Uterus (tissue), 3 donors: ENCODE measurements at regions not wholly inside any gene's neighbourhood (a gene's known extent, or its start where the extent isn't known, plus 50 kb on each side); places are given as distances from the start of the nearest gene placed in this dataset.

Experiments used
- DNase-seq, 2 donors: peaks; one replicate each; pipeline ENCODE4 v3.0.0-alpha.2; 2019 to 2020
- H3K27ac ChIP-seq, 2 donors: fragments of 200-600 bp; sonication (generic); 1 replicate in 1 of 2; 2 replicates in 1 of 2; pipeline ENCODE4 v1.5.1; 2016 to 2018
- H3K27me3 ChIP-seq, 2 donors: fragments of 200-600 bp; sonication (generic); one replicate each; pipeline ENCODE4 v1.5.1; 2018 to 2019; ENCODE audit warnings: control low read depth in 1 of 2
- H3K36me3 ChIP-seq, 2 donors: fragments of 200-600 bp; sonication (generic); one replicate each; pipeline ENCODE4 v1.5.1; 2019; ENCODE audit warnings: control low read depth in 1 of 2
- H3K4me1 ChIP-seq, 2 donors: fragments of 200-600 bp; sonication (generic); one replicate each; pipeline ENCODE4 v1.5.1; 2018 to 2019; ENCODE audit warnings: control low read depth in 1 of 2
- H3K4me3 ChIP-seq, 2 donors: fragments of 200-600 bp; sonication (generic); 1 replicate in 1 of 2; 2 replicates in 1 of 2; pipeline ENCODE4 v1.5.1; 2018 to 2019; ENCODE audit warnings: mild to moderate bottlenecking in 1 of 2
- H3K9me3 ChIP-seq, 2 donors: fragments of 200-600 bp; sonication (generic); one replicate each; pipeline ENCODE4 v1.5.1; 2019; ENCODE audit warnings: control low read depth in 1 of 2
- POLR2A ChIP-seq, 2 donors: fragments of 450-650 bp; IDR thresholded peaks; one replicate each; pipeline ENCODE4 v1.6.1; 2016; ENCODE audit warnings: antibody characterized with exemption in 2 of 2, mild to moderate bottlenecking in 1 of 2, moderate library complexity in 1 of 2
- intact Hi-C: fragments of 100-400 bp; cut with DNase I; formaldehyde crosslinking; loops from one replicate; pipeline ENCODE4 v1.15.1; 2023; ENCODE audit warnings: low total_unique reads
- TF ChIP-seq, protein P1 (sequence below), 4 experiments: fragments of 200-600 bp in 2 of 4; fragments of 450-650 bp in 2 of 4; sonication (generic) in 2 of 4; IDR thresholded peaks; one replicate each; pipeline ENCODE4 v1.5.1; 2016 to 2019; ENCODE audit warnings: antibody characterized with exemption in 4 of 4, mild to moderate bottlenecking in 2 of 4, moderate library complexity in 1 of 4
- donor health status: DM: yes; HTN: yes; CAD: no.

DNA sequence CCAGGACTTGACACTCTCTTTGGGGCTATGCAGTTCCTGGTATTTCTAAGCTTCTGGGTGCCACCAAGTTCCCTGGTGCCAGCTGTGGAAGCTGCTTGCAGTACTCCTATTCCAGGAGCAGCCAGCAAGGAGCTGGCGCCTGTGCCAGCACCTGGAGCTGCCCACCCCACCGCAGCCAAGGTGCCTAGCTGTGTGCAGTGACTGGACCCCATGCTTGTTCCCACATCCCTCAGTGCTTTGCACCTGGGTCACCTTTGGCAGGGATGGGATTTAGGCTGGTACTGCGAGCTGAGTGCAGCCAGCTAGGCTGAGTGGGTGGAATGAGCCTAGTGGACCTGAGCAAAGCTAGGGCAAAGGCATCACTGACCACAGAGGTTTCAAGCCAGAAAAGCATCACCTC is 1674.9 kb downstream of the HACE1 start:
- H3K9me3 ChIP-seq = no peaks in the 10 kb centered on the region
- intact Hi-C loops = no loop called here
- no peak for DNase-seq
- H3K4me3 ChIP-seq = no peak overlapping the region
- H3K27me3 ChIP-seq = no peaks in the 10 kb centered on the region
- no peaks in the 10 kb centered on the region for H3K4me1 ChIP-seq
- H3K27ac ChIP-seq = no peak overlapping the region
- no peaks in the 10 kb centered on the region for H3K36me3 ChIP-seq
- TF ChIP-seq, protein P1, sequence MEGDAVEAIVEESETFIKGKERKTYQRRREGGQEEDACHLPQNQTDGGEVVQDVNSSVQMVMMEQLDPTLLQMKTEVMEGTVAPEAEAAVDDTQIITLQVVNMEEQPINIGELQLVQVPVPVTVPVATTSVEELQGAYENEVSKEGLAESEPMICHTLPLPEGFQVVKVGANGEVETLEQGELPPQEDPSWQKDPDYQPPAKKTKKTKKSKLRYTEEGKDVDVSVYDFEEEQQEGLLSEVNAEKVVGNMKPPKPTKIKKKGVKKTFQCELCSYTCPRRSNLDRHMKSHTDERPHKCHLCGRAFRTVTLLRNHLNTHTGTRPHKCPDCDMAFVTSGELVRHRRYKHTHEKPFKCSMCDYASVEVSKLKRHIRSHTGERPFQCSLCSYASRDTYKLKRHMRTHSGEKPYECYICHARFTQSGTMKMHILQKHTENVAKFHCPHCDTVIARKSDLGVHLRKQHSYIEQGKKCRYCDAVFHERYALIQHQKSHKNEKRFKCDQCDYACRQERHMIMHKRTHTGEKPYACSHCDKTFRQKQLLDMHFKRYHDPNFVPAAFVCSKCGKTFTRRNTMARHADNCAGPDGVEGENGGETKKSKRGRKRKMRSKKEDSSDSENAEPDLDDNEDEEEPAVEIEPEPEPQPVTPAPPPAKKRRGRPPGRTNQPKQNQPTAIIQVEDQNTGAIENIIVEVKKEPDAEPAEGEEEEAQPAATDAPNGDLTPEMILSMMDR (IDR thresholded peaks at IDR 0.05) = no peak
- TF ChIP-seq POLR2A (IDR thresholded peaks at IDR 0.05) = no peak

DNA sequence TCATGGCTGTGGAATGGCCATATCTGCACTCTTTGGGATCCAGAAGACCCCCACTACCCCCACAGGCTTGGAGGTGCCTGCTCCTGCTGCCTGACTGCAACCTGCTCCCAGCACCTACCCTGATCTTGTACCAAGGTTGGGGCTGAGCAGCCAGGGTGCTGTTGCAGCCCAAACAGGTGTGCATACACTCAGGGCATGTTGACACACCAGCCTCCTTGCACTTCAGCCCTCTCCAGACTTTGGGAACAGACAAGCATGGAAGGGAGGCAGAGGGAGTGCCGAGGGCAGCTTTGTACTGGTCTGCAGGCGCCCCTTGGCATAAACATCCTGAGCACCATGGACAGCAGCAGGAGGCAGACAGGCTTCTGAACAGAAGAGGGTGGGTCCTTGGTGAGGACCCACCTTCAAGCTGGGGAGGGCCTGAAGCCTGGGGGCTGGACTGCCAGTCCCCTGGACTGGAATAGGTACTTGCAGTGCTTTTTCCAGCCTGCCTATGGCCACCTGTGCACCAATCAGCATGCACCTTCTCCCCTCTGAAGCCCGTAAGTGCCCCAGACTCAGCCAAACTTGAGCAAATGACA is 1675.8 kb downstream of the HACE1 start:
- Histone ChIP-seq H3K36me3 (no peaks in the 10 kb centered on the region), H3K4me3 (no peak overlapping the region), H3K9me3 (no peaks in the 10 kb centered on the region), H3K27me3 (no peaks in the 10 kb centered on the region), H3K27ac (no peak overlapping the region), H3K4me1 (no peaks in the 10 kb centered on the region)
- TF ChIP-seq, protein P1 (IDR thresholded peaks at IDR 0.05) = no peak
- no peak for TF ChIP-seq POLR2A (IDR thresholded peaks at IDR 0.05)
- DNase-seq = no peak
- intact Hi-C loops = no loop called here

DNA sequence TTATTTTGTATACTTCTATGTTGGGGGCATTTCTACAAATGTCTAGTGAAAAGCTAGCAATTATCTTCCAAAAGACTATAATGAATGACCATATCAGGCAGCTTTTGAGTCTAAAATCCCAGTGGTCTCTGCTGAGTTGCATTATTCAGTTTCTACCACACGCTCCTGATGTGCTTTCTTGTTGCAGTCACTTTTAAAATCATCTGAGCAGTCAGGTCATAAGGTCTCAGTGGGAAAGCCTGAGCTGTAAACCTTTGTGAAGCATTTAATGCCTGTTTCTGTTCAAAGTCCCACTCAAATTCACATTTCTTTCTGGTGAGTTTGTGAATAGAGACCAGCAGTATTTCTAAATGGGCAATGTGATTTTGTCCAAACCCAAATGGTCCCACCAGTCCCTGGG is 1681.5 kb downstream of the HACE1 start:
- intact Hi-C loops = no loop called here
- Histone ChIP-seq H3K9me3 (no peaks in the 10 kb centered on the region), H3K4me3 (no peak overlapping the region), H3K27me3 (no peaks in the 10 kb centered on the region), H3K27ac (no peak overlapping the region), H3K36me3 (no peaks in the 10 kb centered on the region), H3K4me1 (no peaks in the 10 kb centered on the region)
- TF ChIP-seq, protein P1 (IDR thresholded peaks at IDR 0.05) = no peak
- TF ChIP-seq POLR2A (IDR thresholded peaks at IDR 0.05) = no peak
- DNase-seq = no peak

DNA sequence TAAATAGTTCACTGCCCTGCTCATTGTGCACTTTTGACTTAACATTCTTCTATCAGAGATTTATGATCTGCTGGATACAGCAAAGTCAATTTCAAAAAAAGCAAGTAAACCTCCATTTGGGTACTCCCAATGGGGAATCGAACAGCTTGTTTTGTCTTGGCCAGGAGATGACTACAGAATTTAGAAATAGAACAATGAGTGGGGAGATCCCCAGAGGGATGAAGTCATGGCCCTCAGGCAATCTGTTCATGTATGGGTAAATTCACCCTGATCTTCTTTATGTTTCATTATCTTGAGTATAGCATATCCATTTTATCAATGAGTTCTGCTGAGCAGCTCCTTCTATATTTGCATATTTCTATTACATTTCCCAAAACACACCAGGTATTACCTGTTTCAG is 1681.9 kb downstream of the HACE1 start:
- H3K9me3 ChIP-seq = no peaks in the 10 kb centered on the region
- H3K36me3 ChIP-seq = no peaks in the 10 kb centered on the region
- H3K4me1 ChIP-seq = no peaks in the 10 kb centered on the region
- DNase-seq = no peak
- H3K27me3 ChIP-seq = no peaks in the 10 kb centered on the region
- intact Hi-C loops = no loop called here
- no peak overlapping the region for H3K4me3 ChIP-seq
- no peak for TF ChIP-seq POLR2A (IDR thresholded peaks at IDR 0.05)
- TF ChIP-seq, protein P1 (IDR thresholded peaks at IDR 0.05) = no peak
- no peak overlapping the region for H3K27ac ChIP-seq

DNA sequence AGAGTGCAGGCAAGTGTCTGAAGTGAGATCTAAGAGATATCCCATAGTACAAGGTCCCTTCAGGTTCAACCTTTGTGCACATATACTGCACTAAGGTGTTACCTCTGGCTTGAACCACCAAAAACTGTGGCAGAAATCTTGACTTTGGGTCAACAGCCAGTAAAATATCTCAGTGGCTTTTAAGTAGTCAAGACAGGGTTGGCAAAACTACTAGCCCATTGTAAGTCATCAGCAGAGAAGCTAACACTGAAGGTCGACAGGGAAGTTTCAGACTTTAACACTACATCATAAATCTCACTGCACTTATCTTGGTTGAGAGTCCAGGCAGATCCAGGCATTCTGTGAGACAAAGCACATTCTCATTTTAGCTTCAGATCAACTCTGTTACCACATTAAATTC is 1684.7 kb downstream of the HACE1 start:
- intact Hi-C loops = no loop called here
- Histone ChIP-seq H3K4me3 (no peak overlapping the region), H3K27me3 (no peaks in the 10 kb centered on the region), H3K4me1 (no peaks in the 10 kb centered on the region), H3K36me3 (no peaks in the 10 kb centered on the region), H3K27ac (no peak overlapping the region), H3K9me3 (no peaks in the 10 kb centered on the region)
- no peak for DNase-seq
- TF ChIP-seq POLR2A (IDR thresholded peaks at IDR 0.05) = no peak
- TF ChIP-seq, protein P1 (IDR thresholded peaks at IDR 0.05) = no peak
